ENCODE measurements at regions not wholly inside any gene's neighbourhood (a gene's known extent, or its start where the extent isn't known, plus 50 kb on each side); places are given as distances from the start of the nearest gene placed in this dataset.

GRCh38 chr15:70396807-70397206, 299.1 kb upstream of the TLE3 start:
- CTCF ChIA-PET: no interaction called here
- no peaks in the 10 kb centered on the region for H4K20me1 ChIP-seq (ENCODE audit: insufficient read depth, low read length)
- H3K9ac ChIP-seq (ENCODE audit: low read depth, low read length): no peak overlapping the region
- no peak overlapping the region for H3K4me2 ChIP-seq (ENCODE audit: low read depth, low read length)
- 58% methylated on average over 2 of the region's 9 CpGs; no CpG with 5 or more reads in 1 of the 2 experiments for WGBS, 2 experiments (ENCODE audit: extremely low coverage in 2 of 2, insufficient read length in 1 of 2)
- H3K79me1 ChIP-seq (ENCODE audit: low read depth in 1 of 2, low read length in 2 of 2): no peaks in the 10 kb centered on the region
- no peak overlapping the region for H4K91ac ChIP-seq (ENCODE audit: insufficient read depth, low read depth, low read length)
- no peak overlapping the region for H3K27ac ChIP-seq (ENCODE audit: insufficient read depth, low read length)
- no peak overlapping the region for H2AFZ ChIP-seq (replicated peaks; ENCODE audit: low read length, poor library complexity)
- H3K56ac ChIP-seq (ENCODE audit: extremely low read depth, insufficient read depth, low read length): no peak overlapping the region
- no peak overlapping the region for H3K23ac ChIP-seq (ENCODE audit: low read depth, low read length)
- no peak overlapping the region for H4K8ac ChIP-seq (ENCODE audit: low read depth in 2 of 2, low read length in 2 of 2)
- ATAC-seq (ENCODE audit: low read depth) (no peak), DNase-seq (no peak)
- H3K4me1 ChIP-seq (ENCODE audit: control insufficient read depth, insufficient read depth, low read length): no peaks in the 10 kb centered on the region
- no peak overlapping the region for H2AK5ac ChIP-seq (ENCODE audit: low read depth, low read length)
- intact Hi-C loops (cut with micrococcal nuclease) (no loop called here), dilution Hi-C loops (cut with HindIII; ENCODE audit: low sequenced_read_pairs, unreplicated experiment) (no loop called here), in situ Hi-C loops (cut with MboI; ENCODE audit: low sequenced_read_pairs) (no loop called here)
- BruUV-seq (replicated peaks): no TSS peak
- H2BK120ac ChIP-seq (ENCODE audit: low read depth, low read length): no peak overlapping the region
- no peaks in the 10 kb centered on the region for H3K9me1 ChIP-seq (ENCODE audit: insufficient read depth, low read length)
- POLR2A ChIA-PET (ENCODE audit: unreplicated experiment): no interaction called here
- peaks cover 62% of the 10 kb centered on the region for H3K27me3 ChIP-seq (ENCODE audit: control insufficient read depth, insufficient read depth, low read length)
- H3K36me3 ChIP-seq (ENCODE audit: control insufficient read depth, insufficient read depth, low read length): no peaks in the 10 kb centered on the region
- H3K9me3 ChIP-seq (ENCODE audit: control insufficient read depth, insufficient read depth, low read length): no peaks in the 10 kb centered on the region
- H3K4ac ChIP-seq (ENCODE audit: low read depth, low read length): no peak overlapping the region
- no peak overlapping the region for H3K18ac ChIP-seq (ENCODE audit: low read depth, low read length)
- no peak overlapping the region for H2BK5ac ChIP-seq (ENCODE audit: low read depth, low read length, poor library complexity, severe bottlenecking)
- no peak overlapping the region for H2AK9ac ChIP-seq (replicated peaks; ENCODE audit: low read depth, low read length, poor library complexity)
- no peak overlapping the region for H2BK20ac ChIP-seq (ENCODE audit: low read depth, low read length)
- TF ChIP-seq RFX5 (IDR thresholded peaks at IDR 0.05; ENCODE audit: low read depth, low read length): no peak
- no peak for TF ChIP-seq MAZ (IDR thresholded peaks at IDR 0.05; ENCODE audit: borderline replicate concordance, low read depth, low read length)
- H3K14ac ChIP-seq (replicated peaks; ENCODE audit: low read depth, low read length): no peak overlapping the region
- no peak overlapping the region for H4K5ac ChIP-seq (ENCODE audit: low read depth, low read length)
- H3K4me3 ChIP-seq (ENCODE audit: insufficient read depth, low read depth, low read length): no peak overlapping the region
- H2BK15ac ChIP-seq (ENCODE audit: low read depth, low read length): no peak overlapping the region
